GM12878 (cell line): ENCODE measurements at regions not wholly inside any gene's neighbourhood (a gene's known extent, or its start where the extent isn't known, plus 50 kb on each side); places are given as distances from the start of the nearest gene placed in this dataset.

ENCODE experiments used
- ATAC-seq: fragments of 200-7000 bp; cut with Tn5 transposase; 3 replicates; pipeline ENCODE4 v1.9.1; 2020; ENCODE audit warnings: mild to moderate bottlenecking, moderate library complexity
- BruUV-seq: library from RNA; stranded (reverse); fragments of 400-500 nt; replicated peaks from 2 replicates; lab custom pipeline; 2021; lab: Mats Ljungman, UMichigan
- CTCF ChIA-PET: fragments of 300-600 bp; sonication (Branson Sonifier 250); formaldehyde crosslinking; extraction: SDS; loops from one replicate; lab custom pipeline; 2021; ENCODE audit warnings: inconsistent platforms; lab: Yijun Ruan, JAX
- POLR2A ChIA-PET: fragments of 350-600 bp; formaldehyde crosslinking; extraction: SDS; loops from one replicate; lab custom pipeline; 2021; ENCODE audit warnings: inconsistent platforms; lab: Charles Lee
- RAD21 ChIA-PET: fragments of 300-600 bp; sonication (Branson Sonifier 250); formaldehyde crosslinking; loops from one replicate; lab custom pipeline; 2023; ENCODE audit warnings: antibody characterized with exemption; ENCODE audit not compliant: unreplicated experiment; lab: Charles Lee
- SMC1A ChIA-PET: fragments of 300-600 bp; sonication (Branson Sonifier 250); formaldehyde crosslinking; loops from one replicate; lab custom pipeline; 2023; ENCODE audit not compliant: unreplicated experiment, uncharacterized antibody; lab: Charles Lee
- DNase-seq: peaks from one replicate; pipeline ENCODE4 v3.0.0-alpha.2; 2011; ENCODE audit warnings: low read depth, low spot score
- FAIRE-seq: peaks from 3 replicates; lab custom pipeline; 2011; peaks lifted over from hg19 to GRCh38; lab: Jason Lieb, UNC
- H2AFZ ChIP-seq: 2 replicates; pipeline ENCODE4 v1.6.0; 2011; ENCODE audit warnings: low read depth, low read length, control low read depth; ENCODE audit not compliant: control insufficient read depth
- H3K27ac ChIP-seq: 2 replicates; pipeline ENCODE4 v1.5.1; 2011; ENCODE audit warnings: control low read depth; ENCODE audit not compliant: control insufficient read depth, insufficient read depth
- H3K27me3 ChIP-seq, 2 experiments: replicated peaks in 1 of 2; 2 replicates each; pipeline versions ENCODE4 v1.6.0 to v1.6.1; 2011; ENCODE audit warnings: low read length in 1 of 2; ENCODE audit not compliant: control insufficient read depth in 2 of 2, insufficient read depth in 2 of 2
- H3K36me3 ChIP-seq, 2 experiments: 2 replicates each; pipeline ENCODE4 v1.5.1; 2011; ENCODE audit warnings: low read length in 1 of 2; ENCODE audit not compliant: control insufficient read depth in 2 of 2, insufficient read depth in 2 of 2
- H3K4me1 ChIP-seq: 2 replicates; pipeline ENCODE4 v1.6.1; 2011; ENCODE audit warnings: mild to moderate bottlenecking, low read length, moderate library complexity, mixed read lengths; ENCODE audit not compliant: control insufficient read depth, insufficient read depth
- H3K4me2 ChIP-seq: 2 replicates; pipeline ENCODE4 v1.6.0; 2011; ENCODE audit warnings: control low read depth; ENCODE audit not compliant: control insufficient read depth, insufficient read depth
- H3K4me3 ChIP-seq: fragments of 200-600 bp; sonication (generic); 2 replicates; pipeline ENCODE4 v1.5.1; 2016
- H3K79me2 ChIP-seq: 2 replicates; pipeline ENCODE4 v1.6.0; 2011; ENCODE audit warnings: low read length; ENCODE audit not compliant: control insufficient read depth, insufficient read depth
- H3K9ac ChIP-seq: 2 replicates; pipeline ENCODE4 v1.8.0; 2011; ENCODE audit warnings: low read length, control low read depth, mixed read lengths; ENCODE audit not compliant: control insufficient read depth, insufficient read depth
- H3K9me3 ChIP-seq: replicated peaks from 3 replicates; pipeline ENCODE4 v1.5.1; 2011; ENCODE audit warnings: mild to moderate bottlenecking, low read length; ENCODE audit not compliant: control insufficient read depth, insufficient read depth
- H4K20me1 ChIP-seq: 2 replicates; pipeline ENCODE4 v1.6.0; 2011; ENCODE audit not compliant: control insufficient read depth, insufficient read depth
- CEBPB ChIP-seq, 2 experiments: fragments of 150-350 bp in 1 of 2; IDR thresholded peaks; 2 replicates each; pipeline ENCODE4 v1.6.1; 2012 to 2014; ENCODE audit warnings: low read depth in 2 of 2, low read length in 2 of 2, borderline replicate concordance in 1 of 2, inconsistent platforms in 1 of 2
- CEBPZ ChIP-seq: fragments of 150-350 bp; IDR thresholded peaks from 2 replicates; pipeline ENCODE4 v1.6.1; 2016; ENCODE audit warnings: low read depth, low read length
- CHD1 ChIP-seq: IDR thresholded peaks from 2 replicates; pipeline ENCODE4 v1.6.1; 2012; ENCODE audit warnings: low read depth, low read length, improper control_type of control experiment
- CREM ChIP-seq: IDR thresholded peaks from 2 replicates; pipeline ENCODE4 v1.6.1; 2014; ENCODE audit warnings: antibody characterized with exemption, low read depth
- HDAC2 ChIP-seq: fragments of 200-600 bp; sonication (generic); IDR thresholded peaks from 2 replicates; pipeline ENCODE4 v1.6.1; 2017
- NFIC ChIP-seq: IDR thresholded peaks from 2 replicates; pipeline ENCODE4 v1.6.1; 2012; ENCODE audit warnings: low read depth, mild to moderate bottlenecking, inconsistent platforms, low read length, moderate library complexity
- NFYA ChIP-seq: IDR thresholded peaks from 2 replicates; pipeline ENCODE4 v1.6.1; 2011; ENCODE audit warnings: low read depth, mild to moderate bottlenecking, low read length, improper control_type of control experiment, borderline replicate concordance
- NFYB ChIP-seq: IDR thresholded peaks from 2 replicates; pipeline ENCODE4 v1.6.1; 2011; ENCODE audit warnings: low read depth, mild to moderate bottlenecking, low read length, improper control_type of control experiment, moderate library complexity; ENCODE audit not compliant: insufficient read depth
- PAX5 ChIP-seq: IDR thresholded peaks from 2 replicates; pipeline ENCODE4 v1.6.1; 2011; ENCODE audit warnings: low read depth, low read length, borderline replicate concordance
- SIX5 ChIP-seq: IDR thresholded peaks from 2 replicates; pipeline ENCODE4 v1.6.1; 2011; ENCODE audit warnings: mild to moderate bottlenecking, low read depth, low read length, moderate library complexity; ENCODE audit not compliant: severe bottlenecking
- SMAD5 ChIP-seq: IDR thresholded peaks from 2 replicates; pipeline ENCODE4 v1.6.1; 2016; ENCODE audit warnings: antibody characterized with exemption, low read depth
- STAT1 ChIP-seq: fragments of 450-650 bp; conservative IDR thresholded peaks from 2 replicates; pipeline ENCODE4 v1.6.1; 2014; ENCODE audit warnings: antibody characterized with exemption, mild to moderate bottlenecking
- SUZ12 ChIP-seq: fragments of 200-600 bp; sonication (generic); IDR thresholded peaks from one replicate; pipeline ENCODE4 v1.6.1; 2018; ENCODE audit warnings: antibody characterized with exemption, mild to moderate bottlenecking; ENCODE audit not compliant: unreplicated experiment
- TCF3 ChIP-seq: IDR thresholded peaks from 2 replicates; pipeline ENCODE4 v1.6.1; 2012; ENCODE audit warnings: low read depth, mild to moderate bottlenecking, low read length, borderline replicate concordance; ENCODE audit not compliant: insufficient read depth
- WGBS: methylation state at CpG from one replicate; pipeline ENCODE4 v1.1.6; 2016; ENCODE audit warnings: low lambda C conversion rate; ENCODE audit not compliant: insufficient replicate concordance, insufficient coverage; ENCODE audit errors: missing lambda C conversion rate; 5-methylcytosine and 5-hydroxymethylcytosine counted together
- in situ Hi-C: fragments of 300-500 bp; cut with MboI; formaldehyde crosslinking; loops from 9 replicates; pipeline ENCODE4 v1.14.3; 2018; ENCODE audit warnings: mixed read lengths
- intact Hi-C: fragments of 100-400 bp; cut with micrococcal nuclease; formaldehyde crosslinking; loops from one replicate; pipeline ENCODE4 v1.14.2; 2022; ENCODE audit not compliant: unreplicated experiment
- TF ChIP-seq, protein P1 (sequence below): fragments of 450-650 bp; IDR thresholded peaks from 2 replicates; pipeline ENCODE4 v1.6.1; 2017; ENCODE audit warnings: antibody characterized with exemption, mild to moderate bottlenecking, moderate library complexity

- BruUV-seq: no TSS peak
Measured at GRCh38 chr5:44495280-44495679, 106.1 kb upstream of the FGF10 start.

GRCh38 chr5:44489759-44490158, 100.5 kb upstream of the FGF10 start:
- H3K79me2 ChIP-seq: no peaks in the 10 kb centered on the region
- no TSS peak for BruUV-seq
- no peak overlapping the region for H3K27ac ChIP-seq
- RAD21 ChIA-PET: no interaction called here
- no peaks in the 10 kb centered on the region for H3K4me1 ChIP-seq
- intact Hi-C loops (no loop called here), in situ Hi-C loops (no loop called here)
- no peaks in the 10 kb centered on the region for H3K36me3 ChIP-seq
- H3K9me3 ChIP-seq: no peaks in the 10 kb centered on the region
- POLR2A ChIA-PET: no interaction called here
- FAIRE-seq (no peak), DNase-seq (no peak), ATAC-seq (no peak)
- no peaks in the 10 kb centered on the region for H3K27me3 ChIP-seq
- no peak overlapping the region for H3K4me2 ChIP-seq
- WGBS: 0% methylated on average over 1 of the region's 1 CpG
- H4K20me1 ChIP-seq: no peaks in the 10 kb centered on the region
- CTCF ChIA-PET: no interaction called here
- H3K9ac ChIP-seq: no peak overlapping the region
- H3K4me3 ChIP-seq: no peak overlapping the region
- no peak overlapping the region for H2AFZ ChIP-seq
- SMC1A ChIA-PET: no interaction called here
- TF ChIP-seq STAT1 (no peak), NFYA (no peak), PAX5 (no peak), NFYB (no peak), CEBPB (IDR thresholded peaks at IDR 0.05; ENCODE audit: borderline replicate concordance in 1 of 2, low read depth in 2 of 2, low read length in 2 of 2) (no peak), SUZ12 (no peak), SMAD5 (no peak), SIX5 (no peak), NFIC (no peak), CEBPZ (no peak)
- TF ChIP-seq, protein P1, sequence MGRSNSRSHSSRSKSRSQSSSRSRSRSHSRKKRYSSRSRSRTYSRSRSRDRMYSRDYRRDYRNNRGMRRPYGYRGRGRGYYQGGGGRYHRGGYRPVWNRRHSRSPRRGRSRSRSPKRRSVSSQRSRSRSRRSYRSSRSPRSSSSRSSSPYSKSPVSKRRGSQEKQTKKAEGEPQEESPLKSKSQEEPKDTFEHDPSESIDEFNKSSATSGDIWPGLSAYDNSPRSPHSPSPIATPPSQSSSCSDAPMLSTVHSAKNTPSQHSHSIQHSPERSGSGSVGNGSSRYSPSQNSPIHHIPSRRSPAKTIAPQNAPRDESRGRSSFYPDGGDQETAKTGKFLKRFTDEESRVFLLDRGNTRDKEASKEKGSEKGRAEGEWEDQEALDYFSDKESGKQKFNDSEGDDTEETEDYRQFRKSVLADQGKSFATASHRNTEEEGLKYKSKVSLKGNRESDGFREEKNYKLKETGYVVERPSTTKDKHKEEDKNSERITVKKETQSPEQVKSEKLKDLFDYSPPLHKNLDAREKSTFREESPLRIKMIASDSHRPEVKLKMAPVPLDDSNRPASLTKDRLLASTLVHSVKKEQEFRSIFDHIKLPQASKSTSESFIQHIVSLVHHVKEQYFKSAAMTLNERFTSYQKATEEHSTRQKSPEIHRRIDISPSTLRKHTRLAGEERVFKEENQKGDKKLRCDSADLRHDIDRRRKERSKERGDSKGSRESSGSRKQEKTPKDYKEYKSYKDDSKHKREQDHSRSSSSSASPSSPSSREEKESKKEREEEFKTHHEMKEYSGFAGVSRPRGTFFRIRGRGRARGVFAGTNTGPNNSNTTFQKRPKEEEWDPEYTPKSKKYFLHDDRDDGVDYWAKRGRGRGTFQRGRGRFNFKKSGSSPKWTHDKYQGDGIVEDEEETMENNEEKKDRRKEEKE: no peak

More at GRCh38 chr5:44495280-44495679, 106.1 kb upstream of the FGF10 start:
- Histone ChIP-seq H3K4me2 (no peak overlapping the region), H3K9me3 (no peaks in the 10 kb centered on the region), H3K36me3 (no peaks in the 10 kb centered on the region), H3K9ac (no peak overlapping the region), H3K4me3 (no peak overlapping the region), H3K27ac (no peak overlapping the region), H3K27me3 (no peaks in the 10 kb centered on the region), H3K4me1 (no peaks in the 10 kb centered on the region), H4K20me1 (no peaks in the 10 kb centered on the region), H2AFZ (no peak overlapping the region), H3K79me2 (no peaks in the 10 kb centered on the region)
- ChIA-PET POLR2A (no interaction called here), RAD21 (no interaction called here), SMC1A (no interaction called here), CTCF (no interaction called here)
- no peak for TF ChIP-seq TCF3
- no peak for TF ChIP-seq HDAC2
- TF ChIP-seq CHD1: no peak
- no peak for TF ChIP-seq CREM
- intact Hi-C loops: no loop called here
- in situ Hi-C loops: no loop called here
- ATAC-seq: no peak
- whole genome bisulfite sequencing: 8% methylated on average over 1 of the region's 1 CpG
- FAIRE-seq: no peak
- no peak for DNase-seq
